Ascending aorta (tissue), 2 donors: ENCODE measurements at regions not wholly inside any gene's neighbourhood (a gene's known extent, or its start where the extent isn't known, plus 50 kb on each side); places are given as distances from the start of the nearest gene placed in this dataset.
"Not testable (repeated sequence)": the region's sequence is repeated elsewhere in the genome, so short reads cannot be mapped to it uniquely, and the experiment has no call there.

Experiments used
- DNase-seq, 2 donors: peaks; one replicate each; pipeline ENCODE4 v3.0.0-alpha.2; 2019; ENCODE audit warnings: low spot score in 2 of 2
- H3K27ac ChIP-seq, 2 donors: fragments of 200-600 bp; sonication (generic); one replicate each; pipeline ENCODE4 v1.5.1; 2016 to 2017; ENCODE audit warnings: mild to moderate bottlenecking in 1 of 2
- H3K27me3 ChIP-seq: fragments of 200-600 bp; sonication (generic); one replicate; pipeline ENCODE4 v1.5.1; 2017
- H3K36me3 ChIP-seq, 2 donors: fragments of 200-600 bp; sonication (generic); one replicate each; pipeline ENCODE4 v1.5.1; 2016
- H3K4me1 ChIP-seq, 2 donors: fragments of 200-600 bp; sonication (generic); one replicate each; pipeline ENCODE4 v1.5.1; 2016 to 2017; ENCODE audit warnings: mild to moderate bottlenecking in 1 of 2
- H3K4me3 ChIP-seq, 2 donors: fragments of 200-600 bp; sonication (generic); one replicate each; pipeline ENCODE4 v1.5.1; 2016 to 2017; ENCODE audit warnings: mild to moderate bottlenecking in 1 of 2
- H3K9me3 ChIP-seq, 2 donors: fragments of 200-600 bp; sonication (generic); one replicate each; pipeline ENCODE4 v1.5.1; 2016
- intact Hi-C: fragments of 100-400 bp; cut with DNase I; formaldehyde crosslinking; loops from one replicate; pipeline ENCODE4 v1.15.1; 2023
- TF ChIP-seq, protein P1 (sequence below), 3 experiments: fragments of 200-600 bp in 2 of 3; fragments of 450-650 bp in 1 of 3; sonication (generic) in 2 of 3; IDR thresholded peaks; one replicate each; pipeline ENCODE4 v1.5.1; 2016 to 2019; ENCODE audit warnings: antibody characterized with exemption in 3 of 3, mild to moderate bottlenecking in 1 of 3, moderate library complexity in 1 of 3

DNA sequence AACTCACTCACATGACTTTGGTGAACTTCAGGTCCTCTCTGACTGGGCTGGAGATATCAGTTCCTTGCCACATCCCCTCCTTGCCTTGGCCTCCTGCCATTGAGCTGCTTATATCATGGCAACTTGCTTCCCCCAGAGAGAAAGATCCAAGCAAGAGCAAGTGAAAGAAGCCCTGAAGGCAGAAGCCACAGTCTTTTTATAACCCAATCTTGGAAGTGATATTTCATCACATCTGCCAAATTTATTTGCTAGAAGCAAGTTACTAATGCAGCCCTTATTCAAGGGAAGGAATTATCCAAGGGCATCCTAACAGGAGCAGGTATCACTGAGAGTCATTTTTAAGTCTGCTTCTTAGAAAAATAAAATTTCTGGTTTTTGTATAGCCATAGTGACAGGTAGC, 127.8 kb downstream of the SLC38A4 start:
- TF ChIP-seq, protein P1, sequence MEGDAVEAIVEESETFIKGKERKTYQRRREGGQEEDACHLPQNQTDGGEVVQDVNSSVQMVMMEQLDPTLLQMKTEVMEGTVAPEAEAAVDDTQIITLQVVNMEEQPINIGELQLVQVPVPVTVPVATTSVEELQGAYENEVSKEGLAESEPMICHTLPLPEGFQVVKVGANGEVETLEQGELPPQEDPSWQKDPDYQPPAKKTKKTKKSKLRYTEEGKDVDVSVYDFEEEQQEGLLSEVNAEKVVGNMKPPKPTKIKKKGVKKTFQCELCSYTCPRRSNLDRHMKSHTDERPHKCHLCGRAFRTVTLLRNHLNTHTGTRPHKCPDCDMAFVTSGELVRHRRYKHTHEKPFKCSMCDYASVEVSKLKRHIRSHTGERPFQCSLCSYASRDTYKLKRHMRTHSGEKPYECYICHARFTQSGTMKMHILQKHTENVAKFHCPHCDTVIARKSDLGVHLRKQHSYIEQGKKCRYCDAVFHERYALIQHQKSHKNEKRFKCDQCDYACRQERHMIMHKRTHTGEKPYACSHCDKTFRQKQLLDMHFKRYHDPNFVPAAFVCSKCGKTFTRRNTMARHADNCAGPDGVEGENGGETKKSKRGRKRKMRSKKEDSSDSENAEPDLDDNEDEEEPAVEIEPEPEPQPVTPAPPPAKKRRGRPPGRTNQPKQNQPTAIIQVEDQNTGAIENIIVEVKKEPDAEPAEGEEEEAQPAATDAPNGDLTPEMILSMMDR (IDR thresholded peaks at IDR 0.05), result no peak
- Histone ChIP-seq H3K9me3 (peaks cover 0 to 6% of the 10 kb centered on the region in 2 donors), H3K27me3 (no peaks in the 10 kb centered on the region), H3K27ac (no peak overlapping the region), H3K36me3 (no peaks in the 10 kb centered on the region), H3K4me3 (no peak overlapping the region), H3K4me1 (peaks cover 0 to 4% of the 10 kb centered on the region in 2 donors)
- no peak for DNase-seq
- intact Hi-C loops, result no loop called here

DNA sequence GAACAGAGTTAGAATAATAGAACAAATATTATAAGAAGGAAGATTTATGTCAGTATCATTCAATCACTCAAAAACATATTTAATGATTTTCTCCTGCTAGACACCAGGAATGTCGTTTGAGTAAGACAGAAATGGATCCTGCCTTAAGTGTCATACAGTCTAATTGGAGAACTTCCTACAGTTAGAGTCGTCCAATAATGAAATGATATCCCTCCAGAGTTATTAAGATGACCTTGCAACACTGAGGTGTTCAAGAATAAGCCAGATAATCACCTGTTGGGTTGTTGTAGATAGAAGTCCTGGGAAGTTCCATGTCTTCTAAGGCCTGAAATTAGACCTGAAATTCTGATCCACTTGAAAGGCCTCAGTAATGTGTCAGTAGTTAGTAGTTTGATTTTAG, 132.3 kb downstream of the SLC38A4 start:
- no peaks in the 10 kb centered on the region for H3K36me3 ChIP-seq
- no peak for DNase-seq
- H3K27me3 ChIP-seq, result no peaks in the 10 kb centered on the region
- peaks cover 0 to 6% of the 10 kb centered on the region in 2 donors for H3K9me3 ChIP-seq
- intact Hi-C loops, result no loop called here
- H3K4me3 ChIP-seq, result no peak overlapping the region
- peaks cover 0 to 3% of the 10 kb centered on the region in 2 donors for H3K4me1 ChIP-seq
- no peak overlapping the region for H3K27ac ChIP-seq
- TF ChIP-seq, protein P1 (IDR thresholded peaks at IDR 0.05), result no peak

DNA sequence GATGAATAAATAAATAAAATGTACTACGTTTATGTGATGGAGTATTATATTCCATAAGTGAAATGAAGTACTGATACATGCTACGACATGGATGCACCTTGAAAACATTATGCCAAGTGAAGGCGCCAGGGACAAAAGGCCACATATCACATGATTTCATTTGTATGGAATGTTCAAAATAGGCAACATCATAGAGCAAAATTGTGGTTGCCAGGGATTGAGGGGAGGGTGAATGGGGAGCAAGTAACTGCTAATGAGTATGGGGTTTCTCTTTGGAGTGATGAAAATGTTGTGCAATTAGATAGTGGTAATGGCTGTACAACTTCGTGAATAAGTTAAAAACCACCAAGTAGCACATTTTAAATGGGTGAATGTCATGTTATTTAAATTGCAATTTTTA, 132.8 kb downstream of the SLC38A4 start:
- Histone ChIP-seq H3K36me3 (no peaks in the 10 kb centered on the region), H3K4me1 (peaks cover 0 to 3% of the 10 kb centered on the region in 2 donors), H3K27ac (no peak overlapping the region), H3K4me3 (no peak overlapping the region), H3K27me3 (no peaks in the 10 kb centered on the region), H3K9me3 (peaks cover 0 to 3% of the 10 kb centered on the region in 2 donors)
- no peak for DNase-seq
- TF ChIP-seq, protein P1 (IDR thresholded peaks at IDR 0.05), result no peak
- intact Hi-C loops, result no loop called here

DNA sequence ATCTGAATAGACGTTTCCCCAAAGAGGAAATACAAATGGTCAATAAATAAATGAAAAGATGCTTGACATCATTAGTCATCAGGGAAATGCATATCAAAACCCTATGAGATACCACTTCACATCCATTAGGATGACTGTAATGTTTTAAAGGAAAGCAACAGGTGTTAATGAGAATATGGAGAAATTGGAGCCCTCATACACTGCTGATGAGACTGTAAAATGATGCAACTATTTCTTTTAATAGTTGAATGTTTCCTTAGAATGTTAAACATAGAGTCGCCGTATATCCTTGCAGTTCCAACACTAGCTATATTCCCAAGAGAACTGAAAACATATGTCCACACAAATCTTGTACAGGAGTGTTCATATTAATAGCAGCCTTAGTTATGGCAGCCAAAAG, 133.2 kb downstream of the SLC38A4 start:
- no peak for DNase-seq
- Histone ChIP-seq H3K27me3 (no peaks in the 10 kb centered on the region), H3K27ac (no peak overlapping the region), H3K36me3 (no peaks in the 10 kb centered on the region), H3K9me3 (no peaks in the 10 kb centered on the region), H3K4me3 (no peak overlapping the region), H3K4me1 (peaks cover 0 to 3% of the 10 kb centered on the region in 2 donors)
- TF ChIP-seq, protein P1 (IDR thresholded peaks at IDR 0.05), result no peak
- intact Hi-C loops, result no loop called here

GRCh38 chr12:46686267-46686942, 139.4 kb downstream of the SLC38A4 start:
- H3K36me3 ChIP-seq, result no peaks in the 10 kb centered on the region
- no peaks in the 10 kb centered on the region for H3K4me1 ChIP-seq
- DNase-seq, result no peak
- H3K9me3 ChIP-seq, result no peaks in the 10 kb centered on the region
- no peak overlapping the region for H3K4me3 ChIP-seq
- TF ChIP-seq, protein P1 (IDR thresholded peaks at IDR 0.05), result no peak
- no peak overlapping the region for H3K27ac ChIP-seq
- H3K27me3 ChIP-seq, result no peaks in the 10 kb centered on the region
- intact Hi-C loops, result no loop called here

DNA sequence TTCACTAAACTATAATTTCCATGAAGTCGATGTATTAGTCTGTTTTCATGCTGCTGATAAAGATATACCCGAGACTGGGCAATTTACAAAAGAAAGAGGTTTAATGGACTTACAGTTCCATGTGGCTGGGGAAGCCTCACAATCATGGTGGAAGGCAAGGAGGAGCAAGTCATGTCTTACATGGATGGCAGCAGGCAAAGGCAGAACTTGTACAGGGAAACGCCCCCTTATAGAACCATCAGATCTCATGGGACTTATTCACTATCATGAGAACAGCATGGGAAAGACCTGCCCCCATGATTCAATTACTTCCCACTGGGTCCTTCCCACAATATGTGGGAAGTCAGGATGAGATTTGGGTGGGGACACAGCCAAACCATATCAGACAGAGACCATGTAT, 141.6 kb downstream of the SLC38A4 start:
- H3K4me3 ChIP-seq, H3K27ac ChIP-seq, intact Hi-C loops, H3K36me3 ChIP-seq, H3K9me3 ChIP-seq, H3K27me3 ChIP-seq, H3K4me1 ChIP-seq, DNase-seq: not testable (repeated sequence)
